ENCODE measurements at regions not wholly inside any gene's neighbourhood (a gene's known extent, or its start where the extent isn't known, plus 50 kb on each side); places are given as distances from the start of the nearest gene placed in this dataset.

DNA sequence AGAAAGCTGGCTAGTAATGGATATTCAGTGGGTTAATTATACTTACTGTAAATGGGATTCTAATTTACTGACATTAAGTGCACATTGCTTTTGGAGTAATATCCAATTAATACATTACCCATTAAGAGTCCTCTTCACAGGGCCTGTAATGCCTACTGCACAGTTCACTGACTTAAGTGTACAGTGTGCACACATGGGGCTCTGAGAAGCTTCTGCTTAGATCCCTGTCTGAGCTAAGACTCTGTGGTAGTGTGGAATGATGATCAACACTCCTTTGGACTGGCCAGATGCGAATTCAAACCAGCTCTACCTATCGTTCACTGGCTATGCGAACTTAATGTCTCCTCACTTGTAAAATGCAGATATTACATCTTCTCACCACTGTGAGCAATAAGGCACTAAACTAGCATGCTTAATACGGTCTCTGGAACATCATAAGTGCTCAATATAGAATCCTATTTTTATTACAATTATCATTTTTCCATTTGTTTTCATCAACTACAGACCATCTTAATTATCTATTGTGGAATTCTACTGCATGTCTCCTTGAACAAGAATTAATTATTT is 53.8 kb upstream of the SEC61G start:
- H3K4me1 ChIP-seq (ENCODE audit: control insufficient read depth, extremely low read depth, insufficient read depth, low read length): peaks cover 9% of the 10 kb centered on the region
- no peak overlapping the region for H2AFZ ChIP-seq (ENCODE audit: low read length)
- no peaks in the 10 kb centered on the region for H3K9me3 ChIP-seq (ENCODE audit: control insufficient read depth, insufficient read depth, low read depth, low read length)
- TF ChIP-seq, protein P1, sequence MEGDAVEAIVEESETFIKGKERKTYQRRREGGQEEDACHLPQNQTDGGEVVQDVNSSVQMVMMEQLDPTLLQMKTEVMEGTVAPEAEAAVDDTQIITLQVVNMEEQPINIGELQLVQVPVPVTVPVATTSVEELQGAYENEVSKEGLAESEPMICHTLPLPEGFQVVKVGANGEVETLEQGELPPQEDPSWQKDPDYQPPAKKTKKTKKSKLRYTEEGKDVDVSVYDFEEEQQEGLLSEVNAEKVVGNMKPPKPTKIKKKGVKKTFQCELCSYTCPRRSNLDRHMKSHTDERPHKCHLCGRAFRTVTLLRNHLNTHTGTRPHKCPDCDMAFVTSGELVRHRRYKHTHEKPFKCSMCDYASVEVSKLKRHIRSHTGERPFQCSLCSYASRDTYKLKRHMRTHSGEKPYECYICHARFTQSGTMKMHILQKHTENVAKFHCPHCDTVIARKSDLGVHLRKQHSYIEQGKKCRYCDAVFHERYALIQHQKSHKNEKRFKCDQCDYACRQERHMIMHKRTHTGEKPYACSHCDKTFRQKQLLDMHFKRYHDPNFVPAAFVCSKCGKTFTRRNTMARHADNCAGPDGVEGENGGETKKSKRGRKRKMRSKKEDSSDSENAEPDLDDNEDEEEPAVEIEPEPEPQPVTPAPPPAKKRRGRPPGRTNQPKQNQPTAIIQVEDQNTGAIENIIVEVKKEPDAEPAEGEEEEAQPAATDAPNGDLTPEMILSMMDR (conservative IDR thresholded peaks at IDR 0.05 in 1 of 2, IDR thresholded peaks at IDR 0.05 in 1 of 2; ENCODE audit: low read depth in 1 of 2, low read length in 2 of 2): no peak
- TF ChIP-seq EZH2 (IDR thresholded peaks at IDR 0.05; ENCODE audit: low read length, missing control alignments): no peak
- H3K36me3 ChIP-seq (ENCODE audit: control insufficient read depth, insufficient read depth, low read length): no peaks in the 10 kb centered on the region
- H3K27ac ChIP-seq (ENCODE audit: insufficient read depth, low read length): no peak overlapping the region
- no peaks in the 10 kb centered on the region for H3K27me3 ChIP-seq (ENCODE audit: control insufficient read depth, insufficient read depth, low read length)
- H3K4me3 ChIP-seq (replicated peaks in 1 of 4; ENCODE audit: control extremely low read depth in 1 of 4, insufficient read depth in 1 of 4, low read depth in 3 of 4, low read length in 4 of 4): no peak overlapping the region
- H3K9ac ChIP-seq (ENCODE audit: insufficient read depth, low read length): no peak overlapping the region
- peak in 1 of 2 donors; percentile 30 for DNase-seq (ENCODE audit: low read depth in 2 of 2)
- no peaks in the 10 kb centered on the region for H3K79me2 ChIP-seq (ENCODE audit: control insufficient read depth, insufficient read depth, low read length)
- H4K20me1 ChIP-seq (ENCODE audit: control insufficient read depth, extremely low read depth, insufficient read depth, low read length): no peaks in the 10 kb centered on the region
- H3K4me2 ChIP-seq (ENCODE audit: extremely low read depth, insufficient read depth, low read length): no peak overlapping the region

- H3K9me3 ChIP-seq (ENCODE audit: control insufficient read depth, insufficient read depth, low read depth, low read length): no peaks in the 10 kb centered on the region
- TF ChIP-seq EZH2 (IDR thresholded peaks at IDR 0.05; ENCODE audit: low read length, missing control alignments): no peak
- TF ChIP-seq, protein P1 (conservative IDR thresholded peaks at IDR 0.05 in 1 of 2, IDR thresholded peaks at IDR 0.05 in 1 of 2; ENCODE audit: low read depth in 1 of 2, low read length in 2 of 2): no peak
- no peaks in the 10 kb centered on the region for H3K27me3 ChIP-seq (ENCODE audit: control insufficient read depth, insufficient read depth, low read length)
- H4K20me1 ChIP-seq (ENCODE audit: control insufficient read depth, extremely low read depth, insufficient read depth, low read length): no peaks in the 10 kb centered on the region
- no peaks in the 10 kb centered on the region for H3K79me2 ChIP-seq (ENCODE audit: control insufficient read depth, insufficient read depth, low read length)
- H3K36me3 ChIP-seq (ENCODE audit: control insufficient read depth, insufficient read depth, low read length): no peaks in the 10 kb centered on the region
- H3K27ac ChIP-seq (ENCODE audit: insufficient read depth, low read length): no peak overlapping the region
- peak in 1 of 2 donors; percentile 54 for DNase-seq (ENCODE audit: low read depth in 2 of 2)
- H3K4me3 ChIP-seq (replicated peaks in 1 of 4; ENCODE audit: control extremely low read depth in 1 of 4, insufficient read depth in 1 of 4, low read depth in 3 of 4, low read length in 4 of 4): no peak overlapping the region
- no peak overlapping the region for H3K4me2 ChIP-seq (ENCODE audit: extremely low read depth, insufficient read depth, low read length)
- no peak overlapping the region for H3K9ac ChIP-seq (ENCODE audit: insufficient read depth, low read length)
- H3K4me1 ChIP-seq (ENCODE audit: control insufficient read depth, extremely low read depth, insufficient read depth, low read length): peaks cover 9% of the 10 kb centered on the region
- no peak overlapping the region for H2AFZ ChIP-seq (ENCODE audit: low read length)
These were observed 54.4 kb upstream of the SEC61G start for GRCh38 chr7:54813398-54813797.

DNA sequence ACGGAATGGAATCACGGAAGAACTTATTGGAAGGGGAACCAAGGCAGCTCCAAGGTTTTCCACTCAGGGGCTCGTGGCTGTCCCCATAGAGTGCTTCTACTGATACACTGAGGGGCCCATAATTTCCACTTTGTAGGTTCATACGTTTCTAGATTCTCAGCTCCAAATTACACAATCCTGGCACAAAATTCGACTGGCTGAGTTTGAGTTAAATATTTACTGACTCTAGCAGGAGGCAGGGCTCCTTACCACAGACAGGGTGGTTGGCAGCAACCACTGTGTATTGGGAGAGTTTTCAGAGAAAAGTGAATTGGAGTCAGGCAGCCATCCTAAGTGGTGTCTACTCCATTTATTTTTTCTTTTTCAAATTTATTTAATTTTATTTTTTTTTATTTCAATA is 55.4 kb upstream of the SEC61G start:
- no peak overlapping the region for H3K4me2 ChIP-seq (ENCODE audit: extremely low read depth, insufficient read depth, low read length)
- H2AFZ ChIP-seq (ENCODE audit: low read length): no peak overlapping the region
- H3K27ac ChIP-seq (ENCODE audit: insufficient read depth, low read length): no peak overlapping the region
- H3K36me3 ChIP-seq (ENCODE audit: control insufficient read depth, insufficient read depth, low read length): no peaks in the 10 kb centered on the region
- TF ChIP-seq EZH2 (IDR thresholded peaks at IDR 0.05; ENCODE audit: low read length, missing control alignments): no peak
- TF ChIP-seq, protein P1 (conservative IDR thresholded peaks at IDR 0.05 in 1 of 2, IDR thresholded peaks at IDR 0.05 in 1 of 2; ENCODE audit: low read depth in 1 of 2, low read length in 2 of 2): no peak
- no peak overlapping the region for H3K9ac ChIP-seq (ENCODE audit: insufficient read depth, low read length)
- H3K27me3 ChIP-seq (ENCODE audit: control insufficient read depth, insufficient read depth, low read length): no peaks in the 10 kb centered on the region
- H3K79me2 ChIP-seq (ENCODE audit: control insufficient read depth, insufficient read depth, low read length): no peaks in the 10 kb centered on the region
- peak in 1 of 2 donors; percentile 29 for DNase-seq (ENCODE audit: low read depth in 2 of 2)
- no peaks in the 10 kb centered on the region for H3K9me3 ChIP-seq (ENCODE audit: control insufficient read depth, insufficient read depth, low read depth, low read length)
- H3K4me1 ChIP-seq (ENCODE audit: control insufficient read depth, extremely low read depth, insufficient read depth, low read length): peaks cover 9% of the 10 kb centered on the region
- no peak overlapping the region for H3K4me3 ChIP-seq (replicated peaks in 1 of 4; ENCODE audit: control extremely low read depth in 1 of 4, insufficient read depth in 1 of 4, low read depth in 3 of 4, low read length in 4 of 4)
- no peaks in the 10 kb centered on the region for H4K20me1 ChIP-seq (ENCODE audit: control insufficient read depth, extremely low read depth, insufficient read depth, low read length)

Data from fibroblast of lung (primary cell).